K562 (cell line): ENCODE measurements at regions not wholly inside any gene's neighbourhood (a gene's known extent, or its start where the extent isn't known, plus 50 kb on each side); places are given as distances from the start of the nearest gene placed in this dataset.

Source experiments
- CBX2 ChIP-seq: fragments of 200-600 bp; sonication (generic); IDR thresholded peaks from one replicate; pipeline ENCODE4 v1.6.1; 2012; ENCODE audit warnings: mild to moderate bottlenecking, low read length, inconsistent platforms; ENCODE audit not compliant: insufficient read depth, poor library complexity, severe bottlenecking
- CXXC5 ChIP-seq: fragments of 250-450 bp; sonication (Bioruptor Pico); IDR thresholded peaks from 2 replicates; pipeline ENCODE4 v1.8.0; 2022; ENCODE audit warnings: inconsistent platforms, mild to moderate bottlenecking, moderate library complexity
- EHMT2 ChIP-seq: fragments of 450-650 bp; IDR thresholded peaks from 2 replicates; pipeline ENCODE4 v1.6.1; 2018; ENCODE audit warnings: antibody characterized with exemption
- ETS2 ChIP-seq: IDR thresholded peaks from 2 replicates; pipeline ENCODE4 v1.6.1; 2016; ENCODE audit warnings: borderline replicate concordance, missing genetic modification characterization, mild to moderate bottlenecking, moderate library complexity, missing compliant biosample characterization; ENCODE audit not compliant: poor library complexity, severe bottlenecking
- HNRNPUL1 ChIP-seq: fragments of 200-400 bp; formaldehyde crosslinking; IDR thresholded peaks from 2 replicates; pipeline ENCODE4 v1.6.1; 2017; ENCODE audit warnings: low read length
- HSF4 ChIP-seq: fragments of 250-450 bp; sonication (Bioruptor Pico); IDR thresholded peaks from 2 replicates; pipeline ENCODE4 v2.1.2; 2022; ENCODE audit warnings: mild to moderate bottlenecking, moderate library complexity, borderline replicate concordance
- ZNF165 ChIP-seq: fragments of 250-450 bp; sonication (Bioruptor Pico); IDR thresholded peaks from 2 replicates; pipeline ENCODE4 v1.4.0; 2020; ENCODE audit warnings: borderline replicate concordance
- ZNF668 ChIP-seq: fragments of 250-450 bp; sonication (Bioruptor Pico); IDR thresholded peaks from 2 replicates; pipeline ENCODE4 v1.8.0; 2022; ENCODE audit warnings: mild to moderate bottlenecking, inconsistent platforms
- TF ChIP-seq, protein P1 (sequence below), 2 experiments: fragments of 150-350 bp in 1 of 2; IDR thresholded peaks; 2 replicates each; pipeline ENCODE4 v1.6.1; 2012 to 2016; ENCODE audit warnings: low read depth in 2 of 2, low read length in 2 of 2, mild to moderate bottlenecking in 1 of 2, moderate library complexity in 1 of 2
- TF ChIP-seq, protein P2 (sequence below): fragments of 450-650 bp; formaldehyde crosslinking; IDR thresholded peaks from 2 replicates; pipeline ENCODE4 v1.4.0; 2020; ENCODE audit warnings: mild to moderate bottlenecking, moderate library complexity
- TF ChIP-seq, protein P3 (sequence below): fragments of 450-650 bp; formaldehyde crosslinking; conservative IDR thresholded peaks from 2 replicates; pipeline ENCODE4 v1.4.0; 2022; ENCODE audit warnings: mild to moderate bottlenecking, missing genetic modification characterization

DNA sequence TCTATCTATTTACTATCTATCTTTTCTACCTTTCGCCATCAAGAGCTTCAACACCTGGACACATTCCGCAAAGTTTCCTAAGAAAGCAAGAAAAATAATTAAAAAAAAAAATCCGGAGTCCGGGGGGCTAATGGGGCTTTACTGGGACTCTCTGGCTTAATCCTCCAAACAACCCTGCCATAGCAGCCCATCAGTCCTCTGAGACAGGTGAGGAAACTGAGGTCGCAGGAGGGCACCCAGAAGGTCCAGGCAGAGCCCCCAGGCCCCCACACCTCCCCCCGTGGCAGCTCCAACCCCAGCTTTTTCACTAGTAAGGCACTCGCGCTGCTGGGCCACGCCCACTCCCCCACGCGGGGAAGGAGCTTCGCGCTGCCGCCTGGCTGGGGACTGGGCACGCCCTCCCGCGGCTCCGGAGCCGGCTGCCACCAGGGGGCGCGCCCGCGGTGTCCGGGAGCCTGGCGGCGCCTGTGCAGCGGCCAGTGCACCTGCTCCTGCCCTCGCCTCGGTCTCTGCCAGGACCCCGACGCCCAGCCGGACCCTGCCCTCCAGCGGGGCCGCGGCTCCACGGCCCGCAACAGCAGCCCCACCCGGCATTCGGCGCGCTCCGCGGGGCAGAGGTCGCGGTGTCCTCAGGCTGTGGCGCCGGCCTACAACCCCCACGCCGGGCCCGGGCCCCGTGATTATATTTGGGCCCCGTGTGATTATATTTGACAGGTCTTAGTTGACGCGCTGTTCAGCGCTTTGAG, 54.1 kb upstream of the SAMD11 start (continued):
- TF ChIP-seq HSF4 (CRISPR knock-in tag) (no peak), ZNF668 (CRISPR knock-in tag) (no peak), ZNF165 (no peak), CBX2 (no peak), HNRNPUL1 (no peak), EHMT2 (no peak), CXXC5 (peak; percentile 78), ETS2 (no peak)
- TF ChIP-seq, protein P1, sequence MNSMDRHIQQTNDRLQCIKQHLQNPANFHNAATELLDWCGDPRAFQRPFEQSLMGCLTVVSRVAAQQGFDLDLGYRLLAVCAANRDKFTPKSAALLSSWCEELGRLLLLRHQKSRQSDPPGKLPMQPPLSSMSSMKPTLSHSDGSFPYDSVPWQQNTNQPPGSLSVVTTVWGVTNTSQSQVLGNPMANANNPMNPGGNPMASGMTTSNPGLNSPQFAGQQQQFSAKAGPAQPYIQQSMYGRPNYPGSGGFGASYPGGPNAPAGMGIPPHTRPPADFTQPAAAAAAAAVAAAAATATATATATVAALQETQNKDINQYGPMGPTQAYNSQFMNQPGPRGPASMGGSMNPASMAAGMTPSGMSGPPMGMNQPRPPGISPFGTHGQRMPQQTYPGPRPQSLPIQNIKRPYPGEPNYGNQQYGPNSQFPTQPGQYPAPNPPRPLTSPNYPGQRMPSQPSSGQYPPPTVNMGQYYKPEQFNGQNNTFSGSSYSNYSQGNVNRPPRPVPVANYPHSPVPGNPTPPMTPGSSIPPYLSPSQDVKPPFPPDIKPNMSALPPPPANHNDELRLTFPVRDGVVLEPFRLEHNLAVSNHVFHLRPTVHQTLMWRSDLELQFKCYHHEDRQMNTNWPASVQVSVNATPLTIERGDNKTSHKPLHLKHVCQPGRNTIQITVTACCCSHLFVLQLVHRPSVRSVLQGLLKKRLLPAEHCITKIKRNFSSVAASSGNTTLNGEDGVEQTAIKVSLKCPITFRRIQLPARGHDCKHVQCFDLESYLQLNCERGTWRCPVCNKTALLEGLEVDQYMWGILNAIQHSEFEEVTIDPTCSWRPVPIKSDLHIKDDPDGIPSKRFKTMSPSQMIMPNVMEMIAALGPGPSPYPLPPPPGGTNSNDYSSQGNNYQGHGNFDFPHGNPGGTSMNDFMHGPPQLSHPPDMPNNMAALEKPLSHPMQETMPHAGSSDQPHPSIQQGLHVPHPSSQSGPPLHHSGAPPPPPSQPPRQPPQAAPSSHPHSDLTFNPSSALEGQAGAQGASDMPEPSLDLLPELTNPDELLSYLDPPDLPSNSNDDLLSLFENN (IDR thresholded peaks at IDR 0.05; ENCODE audit: low read depth in 2 of 2, low read length in 2 of 2): 0 out of 4 replicates have a peak, but pooled peaks of 1 of the 2 experiments have one; percentile 35
- TF ChIP-seq, protein P2, sequence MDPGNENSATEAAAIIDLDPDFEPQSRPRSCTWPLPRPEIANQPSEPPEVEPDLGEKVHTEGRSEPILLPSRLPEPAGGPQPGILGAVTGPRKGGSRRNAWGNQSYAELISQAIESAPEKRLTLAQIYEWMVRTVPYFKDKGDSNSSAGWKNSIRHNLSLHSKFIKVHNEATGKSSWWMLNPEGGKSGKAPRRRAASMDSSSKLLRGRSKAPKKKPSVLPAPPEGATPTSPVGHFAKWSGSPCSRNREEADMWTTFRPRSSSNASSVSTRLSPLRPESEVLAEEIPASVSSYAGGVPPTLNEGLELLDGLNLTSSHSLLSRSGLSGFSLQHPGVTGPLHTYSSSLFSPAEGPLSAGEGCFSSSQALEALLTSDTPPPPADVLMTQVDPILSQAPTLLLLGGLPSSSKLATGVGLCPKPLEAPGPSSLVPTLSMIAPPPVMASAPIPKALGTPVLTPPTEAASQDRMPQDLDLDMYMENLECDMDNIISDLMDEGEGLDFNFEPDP (CRISPR knock-in tag): no peak
- TF ChIP-seq, protein P3, sequence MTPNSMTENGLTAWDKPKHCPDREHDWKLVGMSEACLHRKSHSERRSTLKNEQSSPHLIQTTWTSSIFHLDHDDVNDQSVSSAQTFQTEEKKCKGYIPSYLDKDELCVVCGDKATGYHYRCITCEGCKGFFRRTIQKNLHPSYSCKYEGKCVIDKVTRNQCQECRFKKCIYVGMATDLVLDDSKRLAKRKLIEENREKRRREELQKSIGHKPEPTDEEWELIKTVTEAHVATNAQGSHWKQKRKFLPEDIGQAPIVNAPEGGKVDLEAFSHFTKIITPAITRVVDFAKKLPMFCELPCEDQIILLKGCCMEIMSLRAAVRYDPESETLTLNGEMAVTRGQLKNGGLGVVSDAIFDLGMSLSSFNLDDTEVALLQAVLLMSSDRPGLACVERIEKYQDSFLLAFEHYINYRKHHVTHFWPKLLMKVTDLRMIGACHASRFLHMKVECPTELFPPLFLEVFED (CRISPR knock-in tag): no peak
